Muscle layer of duodenum (tissue), 2 donors: ENCODE measurements at regions not wholly inside any gene's neighbourhood (a gene's known extent, or its start where the extent isn't known, plus 50 kb on each side); places are given as distances from the start of the nearest gene placed in this dataset.

ENCODE experiments used
- H3K27ac ChIP-seq: one replicate; pipeline ENCODE4 v1.7.0; 2013; ENCODE audit warnings: mild to moderate bottlenecking, low read length
- H3K27me3 ChIP-seq: one replicate; pipeline ENCODE4 v1.7.0; 2013; ENCODE audit warnings: low read depth, mild to moderate bottlenecking, control low read depth, low read length
- H3K36me3 ChIP-seq, 2 donors: one replicate each; pipeline ENCODE4 v1.7.0; 2013; ENCODE audit warnings: low read length in 2 of 2, control low read depth in 1 of 2, mild to moderate bottlenecking in 1 of 2; ENCODE audit not compliant: insufficient read depth in 2 of 2, control insufficient read depth in 1 of 2
- H3K4me1 ChIP-seq, 2 donors: one replicate each; pipeline ENCODE4 v1.7.0; 2013; ENCODE audit warnings: low read length in 2 of 2, mild to moderate bottlenecking in 2 of 2, control low read depth in 1 of 2, moderate library complexity in 1 of 2; ENCODE audit not compliant: insufficient read depth in 2 of 2, control insufficient read depth in 1 of 2
- H3K4me3 ChIP-seq, 2 donors: one replicate each; pipeline ENCODE4 v1.7.0; 2013; ENCODE audit warnings: low read length in 2 of 2, low read depth in 1 of 2, mild to moderate bottlenecking in 1 of 2
- H3K9me3 ChIP-seq, 2 donors: one replicate each; pipeline ENCODE4 v1.7.0; 2013; ENCODE audit warnings: low read length in 2 of 2, control low read depth in 1 of 2, mild to moderate bottlenecking in 1 of 2; ENCODE audit not compliant: control insufficient read depth in 1 of 2
- donor health status: healthy.

DNA sequence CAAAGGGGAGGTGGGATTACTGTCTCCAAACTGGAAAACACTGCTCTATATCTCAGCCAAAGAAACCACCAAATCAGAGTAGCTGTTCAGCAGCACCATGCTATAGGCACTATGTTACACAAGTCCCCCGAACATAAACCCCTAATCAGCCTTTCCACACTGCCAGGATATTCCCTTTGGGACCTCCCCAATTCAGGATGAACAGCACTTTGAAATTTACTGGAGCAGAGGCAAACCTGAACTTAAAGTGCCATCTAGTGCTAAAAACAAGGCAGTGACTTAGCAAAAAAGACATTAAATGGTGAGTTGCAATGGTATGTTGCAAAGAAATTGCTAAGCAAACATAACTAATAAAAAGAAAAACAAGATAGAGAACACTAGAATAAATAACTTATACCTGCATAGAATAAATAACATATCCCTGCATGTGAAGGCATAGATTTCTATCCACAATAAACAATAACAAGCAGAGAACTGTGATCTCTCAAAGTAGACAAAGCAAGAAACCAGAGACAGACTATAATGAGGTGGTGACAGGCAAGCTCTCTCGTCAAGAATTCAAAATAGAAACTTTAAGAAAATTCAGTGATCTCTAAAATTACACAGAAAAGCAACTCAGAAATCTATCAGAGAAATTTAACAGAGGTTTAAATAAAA, 584.4 kb upstream of the ACO1 start:
- Histone ChIP-seq H3K4me1 (no peaks in the 10 kb centered on the region), H3K27ac (no peak overlapping the region), H3K9me3 (no peaks in the 10 kb centered on the region), H3K27me3 (no peaks in the 10 kb centered on the region), H3K36me3 (no peaks in the 10 kb centered on the region), H3K4me3 (no peak overlapping the region)

DNA sequence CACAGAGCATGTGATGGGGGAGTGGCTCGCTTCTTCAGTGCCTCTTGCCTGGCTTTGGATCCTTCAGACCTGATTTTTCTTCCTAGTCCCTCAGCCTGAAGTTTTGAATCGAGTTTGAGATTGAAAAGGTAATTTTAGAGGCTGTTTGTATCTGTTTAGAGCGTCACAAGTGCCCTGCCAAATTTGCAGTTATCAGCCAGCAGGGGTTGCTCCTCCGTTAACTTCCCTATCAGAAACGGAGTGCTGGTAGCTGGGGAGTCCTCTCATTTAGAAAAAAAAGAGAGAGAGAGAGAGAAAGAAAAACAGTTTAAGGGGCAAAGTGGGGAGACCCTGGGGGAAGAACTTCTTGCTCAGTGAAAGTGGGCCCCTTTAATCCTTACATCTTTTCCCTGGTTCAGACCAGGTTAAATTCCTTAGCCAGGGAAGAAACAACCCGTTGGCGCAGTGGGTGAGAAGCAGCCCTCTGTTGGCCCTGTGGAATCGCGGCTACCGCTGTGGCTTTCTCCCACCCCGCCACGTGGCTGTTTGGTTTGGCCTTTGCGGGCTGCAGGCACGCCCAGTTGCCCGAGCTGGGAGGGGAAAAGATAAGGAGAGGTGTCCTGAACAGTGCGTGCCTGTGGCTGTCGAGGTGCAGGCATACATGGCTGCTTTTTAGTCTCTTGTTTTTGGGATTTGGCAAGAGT, 576.7 kb upstream of the ACO1 start:
- no peak overlapping the region for H3K4me3 ChIP-seq
- H3K9me3 ChIP-seq, result no peaks in the 10 kb centered on the region
- no peak overlapping the region for H3K27ac ChIP-seq
- no peaks in the 10 kb centered on the region for H3K27me3 ChIP-seq
- H3K4me1 ChIP-seq, result no peaks in the 10 kb centered on the region
- H3K36me3 ChIP-seq, result no peaks in the 10 kb centered on the region

DNA sequence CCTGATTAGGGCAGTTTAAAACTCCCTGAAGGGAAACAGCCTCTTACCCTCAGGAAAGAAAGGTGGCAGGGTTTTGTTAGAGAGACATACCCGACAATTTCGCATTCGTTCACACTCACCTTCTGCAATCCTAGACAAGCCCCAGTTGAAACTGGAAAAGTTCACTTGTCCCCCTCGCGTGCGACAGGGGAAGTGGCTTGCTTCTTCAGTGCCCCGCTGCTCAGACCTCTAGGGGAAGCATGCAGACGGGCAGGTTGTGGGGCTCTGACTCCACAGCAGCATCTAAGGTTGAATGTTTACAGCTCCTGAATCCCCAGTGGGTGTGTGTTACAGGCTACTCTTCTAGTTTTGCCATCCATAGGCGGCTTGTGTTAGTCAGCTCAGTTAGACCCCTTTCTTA, 575.7 kb upstream of the ACO1 start:
- H3K4me1 ChIP-seq, result no peaks in the 10 kb centered on the region
- no peaks in the 10 kb centered on the region for H3K36me3 ChIP-seq
- no peak overlapping the region for H3K4me3 ChIP-seq
- H3K27me3 ChIP-seq, result no peaks in the 10 kb centered on the region
- H3K27ac ChIP-seq, result no peak overlapping the region
- no peaks in the 10 kb centered on the region for H3K9me3 ChIP-seq

DNA sequence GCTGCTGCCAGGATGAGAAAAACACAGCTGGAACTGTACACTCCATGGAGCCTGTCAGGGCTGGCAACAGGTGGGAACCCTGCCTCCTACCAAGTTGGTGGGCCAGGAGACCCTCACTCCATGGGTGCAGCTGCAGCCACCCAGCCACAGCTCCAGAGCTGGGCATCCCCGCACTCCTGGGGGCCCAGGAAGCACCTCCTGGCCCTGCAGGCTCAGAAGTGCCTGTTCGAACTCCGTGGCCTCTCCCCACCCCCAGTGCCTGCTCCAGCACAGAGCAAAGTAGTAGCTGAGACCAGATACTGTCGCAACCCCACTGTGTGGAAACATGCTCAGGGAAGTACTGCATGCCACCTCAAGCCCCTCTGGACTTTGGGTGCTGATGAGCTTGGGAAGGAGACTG, 564.0 kb upstream of the ACO1 start:
- Histone ChIP-seq H3K27me3 (no peaks in the 10 kb centered on the region), H3K9me3 (no peaks in the 10 kb centered on the region), H3K4me1 (no peaks in the 10 kb centered on the region), H3K27ac (no peak overlapping the region), H3K4me3 (no peak overlapping the region), H3K36me3 (no peaks in the 10 kb centered on the region)

DNA sequence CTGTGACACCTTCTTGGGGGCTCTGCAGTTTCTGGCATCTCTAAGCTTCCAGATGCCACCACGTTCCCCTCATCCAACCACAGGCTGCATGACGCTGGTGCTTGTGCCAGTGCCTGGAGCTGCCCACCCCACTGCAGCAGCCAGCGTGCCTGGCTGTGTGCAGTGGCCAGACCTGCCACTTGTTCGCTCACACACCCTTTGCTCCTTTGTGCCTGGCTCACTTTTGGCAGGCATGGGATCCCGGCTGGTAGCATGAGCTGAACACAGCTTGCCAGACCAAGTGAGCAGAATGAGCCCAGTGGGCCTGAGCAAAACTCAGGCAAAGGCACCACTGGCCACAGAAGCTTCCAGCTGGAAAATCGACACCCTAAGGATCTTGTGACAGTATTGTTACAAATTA, 562.9 kb upstream of the ACO1 start:
- no peak overlapping the region for H3K4me3 ChIP-seq
- H3K4me1 ChIP-seq, result no peaks in the 10 kb centered on the region
- H3K9me3 ChIP-seq, result no peaks in the 10 kb centered on the region
- H3K27ac ChIP-seq, result no peak overlapping the region
- no peaks in the 10 kb centered on the region for H3K36me3 ChIP-seq
- H3K27me3 ChIP-seq, result no peaks in the 10 kb centered on the region

DNA sequence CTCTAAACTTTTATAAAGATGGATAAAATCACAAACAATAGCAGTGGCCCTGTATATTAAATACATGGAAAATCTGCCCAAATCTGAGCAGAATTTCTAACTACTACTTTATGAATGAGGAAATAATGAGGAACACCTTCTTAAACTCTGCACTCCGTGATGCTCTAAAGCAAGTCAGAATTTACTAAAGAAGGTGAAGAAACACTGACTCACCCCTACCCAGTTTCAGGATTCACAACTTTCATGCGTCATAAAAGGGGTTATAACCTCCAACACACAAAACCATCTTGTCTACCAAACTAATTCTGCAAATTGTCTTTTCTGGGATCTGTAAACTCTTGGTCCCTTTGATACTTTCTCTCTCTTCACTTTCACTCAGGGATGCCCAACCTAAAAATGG, 561.1 kb upstream of the ACO1 start:
- Histone ChIP-seq H3K9me3 (no peaks in the 10 kb centered on the region), H3K27me3 (no peaks in the 10 kb centered on the region), H3K4me1 (no peaks in the 10 kb centered on the region), H3K4me3 (no peak overlapping the region), H3K27ac (no peak overlapping the region), H3K36me3 (no peaks in the 10 kb centered on the region)

DNA sequence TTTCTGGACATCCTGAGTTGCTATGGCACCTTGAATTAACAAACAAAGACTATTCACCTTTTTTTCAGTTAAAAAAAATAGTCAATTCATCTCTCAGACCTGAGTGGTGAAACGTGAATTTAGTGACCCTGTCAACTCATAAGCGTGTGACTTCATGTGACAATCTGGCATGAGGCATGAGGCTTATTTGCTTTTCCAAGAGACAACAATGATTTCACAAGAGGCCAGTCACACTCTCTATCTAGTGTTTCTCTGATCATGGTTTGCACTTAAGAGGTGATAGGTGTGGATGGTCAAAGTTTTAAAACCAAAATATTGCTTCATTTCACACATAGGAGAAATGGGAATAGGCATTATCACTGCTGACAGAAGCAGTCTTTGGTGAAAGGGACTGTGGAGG, 559.6 kb upstream of the ACO1 start:
- Histone ChIP-seq H3K36me3 (no peaks in the 10 kb centered on the region), H3K9me3 (no peaks in the 10 kb centered on the region), H3K4me1 (no peaks in the 10 kb centered on the region), H3K27ac (no peak overlapping the region), H3K27me3 (no peaks in the 10 kb centered on the region), H3K4me3 (no peak overlapping the region)

DNA sequence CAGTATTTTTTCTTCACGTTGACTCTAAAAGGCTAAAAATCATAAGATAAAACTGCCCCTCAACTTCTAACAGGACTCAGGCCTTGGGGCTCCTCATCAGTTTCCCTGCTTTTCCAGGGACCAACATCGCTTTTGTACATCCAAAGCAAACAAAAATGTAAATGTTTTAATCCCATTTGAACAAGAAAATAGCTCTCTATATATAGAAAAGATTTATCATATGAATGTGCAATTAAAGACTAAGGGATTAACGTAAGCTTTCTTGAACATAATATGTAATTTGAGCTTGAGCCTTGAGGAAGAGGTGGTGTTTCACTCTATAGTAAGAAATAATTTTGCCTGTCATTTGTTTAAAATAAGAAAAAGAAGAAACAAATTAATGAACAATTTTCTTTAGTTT, 547.2 kb upstream of the ACO1 start:
- Histone ChIP-seq H3K9me3 (no peaks in the 10 kb centered on the region), H3K27ac (no peak overlapping the region), H3K27me3 (no peaks in the 10 kb centered on the region), H3K36me3 (no peaks in the 10 kb centered on the region), H3K4me1 (no peaks in the 10 kb centered on the region), H3K4me3 (no peak overlapping the region)

DNA sequence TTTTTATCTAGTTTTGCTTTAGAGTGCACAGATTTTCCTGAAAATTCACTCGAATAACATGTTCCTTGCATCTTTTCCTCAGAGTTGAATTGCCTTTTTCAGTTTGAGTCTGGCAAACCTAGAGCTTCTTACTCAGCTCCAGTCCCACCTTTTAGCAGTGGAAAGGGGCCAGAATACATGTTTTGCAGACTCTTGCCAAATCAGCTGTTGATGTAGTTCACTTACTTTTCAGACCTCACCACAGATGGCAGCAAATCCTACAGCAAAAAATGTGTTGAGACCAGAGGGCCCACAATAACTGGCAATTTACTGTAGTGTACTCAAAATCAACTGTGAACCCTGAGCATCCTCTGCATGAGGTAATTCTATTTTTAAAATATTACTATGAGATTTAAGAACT, 545.2 kb upstream of the ACO1 start:
- H3K4me3 ChIP-seq, result no peak overlapping the region
- no peaks in the 10 kb centered on the region for H3K36me3 ChIP-seq
- no peak overlapping the region for H3K27ac ChIP-seq
- H3K9me3 ChIP-seq, result no peaks in the 10 kb centered on the region
- no peaks in the 10 kb centered on the region for H3K27me3 ChIP-seq
- H3K4me1 ChIP-seq, result no peaks in the 10 kb centered on the region

DNA sequence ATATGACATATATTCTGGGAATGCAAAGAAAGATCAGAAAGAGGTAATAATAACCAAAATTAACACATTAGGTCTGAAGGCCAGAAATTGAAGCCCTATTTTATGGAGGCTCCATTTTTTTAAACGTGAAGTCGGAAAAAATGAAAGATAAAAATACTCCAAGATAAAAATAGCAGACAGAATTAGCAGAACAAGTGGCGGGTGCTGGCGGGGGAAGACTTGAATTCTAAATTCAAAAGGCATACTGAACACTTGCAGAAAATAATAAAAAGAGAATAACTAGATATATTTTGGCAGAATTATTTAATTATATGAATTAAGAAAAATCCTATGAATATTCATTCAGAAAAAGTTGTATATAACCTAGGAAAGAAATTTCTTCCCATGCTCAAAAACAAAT, 543.7 kb upstream of the ACO1 start:
- Histone ChIP-seq H3K27ac (no peak overlapping the region), H3K9me3 (no peaks in the 10 kb centered on the region), H3K36me3 (no peaks in the 10 kb centered on the region), H3K27me3 (no peaks in the 10 kb centered on the region), H3K4me1 (no peaks in the 10 kb centered on the region), H3K4me3 (no peak overlapping the region)

DNA sequence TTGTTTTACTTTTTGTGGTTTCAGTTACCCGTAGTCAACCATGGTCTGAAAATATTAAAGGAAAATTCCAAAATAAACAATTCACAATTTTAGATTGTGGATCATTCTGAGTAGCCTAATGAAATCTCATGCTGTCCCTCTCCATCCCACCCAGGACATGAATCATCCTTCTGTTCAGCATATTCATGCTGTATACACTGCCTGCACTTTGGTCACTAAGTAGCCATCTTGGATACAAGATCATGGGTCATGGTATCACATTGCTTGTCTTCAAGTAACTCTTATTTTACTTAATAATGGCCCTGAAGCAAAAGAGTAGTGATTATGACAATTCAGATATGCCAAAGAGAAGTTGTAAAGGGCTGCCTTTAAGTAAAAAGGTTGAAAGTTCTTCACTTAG, 536.5 kb upstream of the ACO1 start:
- Histone ChIP-seq H3K27ac (no peak overlapping the region), H3K36me3 (no peaks in the 10 kb centered on the region), H3K4me3 (no peak overlapping the region), H3K4me1 (no peaks in the 10 kb centered on the region), H3K27me3 (no peaks in the 10 kb centered on the region), H3K9me3 (no peaks in the 10 kb centered on the region)
